C4-2B (cell line): ENCODE measurements at regions not wholly inside any gene's neighbourhood (a gene's known extent, or its start where the extent isn't known, plus 50 kb on each side); places are given as distances from the start of the nearest gene placed in this dataset.

ENCODE experiments used
- CTCF ChIP-seq: fragments of 450-650 bp; conservative IDR thresholded peaks from 2 replicates; pipeline ENCODE4 v1.5.1; 2017; ENCODE audit warnings: mild to moderate bottlenecking
- ZFX ChIP-seq: fragments of 450-650 bp; IDR thresholded peaks from 2 replicates; pipeline ENCODE4 v1.6.1; 2017

GRCh38 chr7:125924037-125924436, 994.4 kb upstream of the POT1 start:
- TF ChIP-seq CTCF, result no peak
- TF ChIP-seq ZFX, result no peak
